ENCODE measurements at regions not wholly inside any gene's neighbourhood (a gene's known extent, or its start where the extent isn't known, plus 50 kb on each side); places are given as distances from the start of the nearest gene placed in this dataset.
"Not testable (repeated sequence)": the region's sequence is repeated elsewhere in the genome, so short reads cannot be mapped to it uniquely, and the experiment has no call there.

DNA sequence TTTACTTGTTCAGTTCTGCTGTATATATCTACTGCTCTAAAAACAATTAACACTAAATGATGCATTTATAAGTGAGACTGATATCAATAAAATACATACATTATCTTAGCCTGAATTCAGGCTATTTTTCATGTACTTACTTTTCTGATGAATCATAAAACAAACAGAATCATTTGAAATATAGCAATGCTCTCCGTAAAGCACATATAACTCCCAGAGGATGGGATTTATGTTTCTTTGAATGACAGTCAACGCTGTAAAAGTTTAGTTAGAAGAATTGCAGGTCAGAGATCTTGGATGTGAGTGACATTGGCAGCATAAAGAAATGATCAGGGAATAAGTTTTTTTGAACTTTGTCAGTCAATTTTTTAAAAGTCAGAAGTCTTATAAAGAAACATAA lies 740.2 kb upstream of the NOVA1 start:
- CTCF ChIA-PET = no interaction called here
- POLR2A ChIA-PET = no interaction called here
- TF ChIP-seq FOXK2 (IDR thresholded peaks at IDR 0.05) = no peak
- no peak for TF ChIP-seq SP1 (IDR thresholded peaks at IDR 0.05)
- TF ChIP-seq LEF1 (IDR thresholded peaks at IDR 0.05; ENCODE audit: borderline replicate concordance) = no peak
- TF ChIP-seq NFRKB (IDR thresholded peaks at IDR 0.05) = no peak
- no peak for TF ChIP-seq FOXM1 (IDR thresholded peaks at IDR 0.05; ENCODE audit: borderline replicate concordance)
- no peak for TF ChIP-seq ELF4 (IDR thresholded peaks at IDR 0.05)
- TF ChIP-seq, protein P1, sequence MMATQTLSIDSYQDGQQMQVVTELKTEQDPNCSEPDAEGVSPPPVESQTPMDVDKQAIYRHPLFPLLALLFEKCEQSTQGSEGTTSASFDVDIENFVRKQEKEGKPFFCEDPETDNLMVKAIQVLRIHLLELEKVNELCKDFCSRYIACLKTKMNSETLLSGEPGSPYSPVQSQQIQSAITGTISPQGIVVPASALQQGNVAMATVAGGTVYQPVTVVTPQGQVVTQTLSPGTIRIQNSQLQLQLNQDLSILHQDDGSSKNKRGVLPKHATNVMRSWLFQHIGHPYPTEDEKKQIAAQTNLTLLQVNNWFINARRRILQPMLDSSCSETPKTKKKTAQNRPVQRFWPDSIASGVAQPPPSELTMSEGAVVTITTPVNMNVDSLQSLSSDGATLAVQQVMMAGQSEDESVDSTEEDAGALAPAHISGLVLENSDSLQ (IDR thresholded peaks at IDR 0.05) = 0 out of 2 replicates have a peak, but pooled peaks have one; percentile 5
- no peak for TF ChIP-seq SUZ12 (IDR thresholded peaks at IDR 0.05)
- DNase-seq (ENCODE audit: extremely low spot score) = no peak

DNA sequence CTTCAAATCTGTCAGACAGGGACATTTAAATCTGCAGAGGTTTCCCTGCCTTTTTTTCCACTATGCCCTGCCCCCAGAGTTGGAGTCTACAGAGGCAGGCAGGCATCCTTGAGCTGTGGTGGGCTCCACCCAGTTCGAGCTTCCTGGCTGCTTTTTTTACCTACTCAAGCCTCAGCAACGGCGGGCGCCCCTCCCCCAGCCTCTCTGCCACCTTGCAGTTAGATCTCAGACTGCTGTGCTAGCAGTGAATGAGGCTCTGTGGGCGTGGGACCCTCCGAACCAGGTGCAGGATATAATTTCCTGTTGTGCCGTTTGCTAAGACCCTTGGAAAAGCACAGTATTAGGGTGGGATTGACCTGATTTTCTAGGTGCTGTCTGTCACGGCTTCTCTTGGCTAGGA lies 765.2 kb upstream of the NOVA1 start:
- CTCF ChIA-PET; POLR2A ChIA-PET; DNase-seq (ENCODE audit: extremely low spot score): not testable (repeated sequence)

DNA sequence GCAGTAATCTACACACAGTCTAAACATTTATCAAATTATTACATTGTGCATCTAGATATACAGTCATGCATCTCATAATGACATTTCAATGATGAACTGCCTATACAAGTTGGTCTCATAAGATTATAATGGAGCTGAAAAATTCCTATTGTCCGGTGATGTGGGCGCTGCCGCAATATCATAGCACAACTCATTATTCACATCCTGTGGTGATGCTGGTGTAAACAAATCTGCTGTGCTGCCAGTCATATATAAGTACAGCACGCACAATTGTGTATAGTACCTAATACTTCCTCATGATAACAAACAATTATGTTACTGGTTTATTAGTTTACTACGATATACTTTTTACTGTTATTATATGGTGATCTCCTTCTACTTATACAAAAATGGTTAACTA lies 768.8 kb upstream of the NOVA1 start:
- ChIA-PET CTCF (no interaction called here), POLR2A (no interaction called here)
- TF ChIP-seq ELF4 (IDR thresholded peaks at IDR 0.05) (no peak), FOXA1 (IDR thresholded peaks at IDR 0.05) (no peak), BHLHE40 (IDR thresholded peaks at IDR 0.05; ENCODE audit: borderline replicate concordance) (no peak), L3MBTL2 (conservative IDR thresholded peaks at IDR 0.05) (no peak), FOXK2 (IDR thresholded peaks at IDR 0.05) (no peak), HDGF (IDR thresholded peaks at IDR 0.05; ENCODE audit: borderline replicate concordance) (no peak), ARNT (IDR thresholded peaks at IDR 0.05) (no peak), CTBP1 (IDR thresholded peaks at IDR 0.05; ENCODE audit: borderline replicate concordance) (no peak)
- TF ChIP-seq, protein P1 (IDR thresholded peaks at IDR 0.05) = no peak
- no peak for DNase-seq (ENCODE audit: extremely low spot score)

DNA sequence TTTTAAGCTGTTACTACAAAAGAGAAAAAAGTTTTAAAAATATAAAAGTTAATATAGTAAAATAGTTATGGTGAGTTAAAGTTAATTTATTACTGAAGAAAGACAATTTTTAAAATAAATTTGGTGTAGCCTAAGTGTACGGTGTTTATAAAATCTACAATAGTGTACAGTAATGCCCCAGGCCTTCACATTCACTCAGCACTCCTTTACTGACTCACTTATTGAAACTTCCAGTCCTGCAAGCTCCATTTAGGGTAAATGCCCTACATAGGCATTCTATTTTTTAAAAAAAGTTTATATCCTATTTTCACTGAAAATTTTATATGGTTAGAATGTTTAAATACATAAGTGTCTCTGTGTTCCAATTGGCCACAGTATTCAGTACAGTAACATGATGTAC lies 769.5 kb upstream of the NOVA1 start:
- POLR2A ChIA-PET = no interaction called here
- TF ChIP-seq FOXK2 (IDR thresholded peaks at IDR 0.05) = no peak
- no peak for TF ChIP-seq CTBP1 (IDR thresholded peaks at IDR 0.05; ENCODE audit: borderline replicate concordance)
- no peak for TF ChIP-seq BHLHE40 (IDR thresholded peaks at IDR 0.05; ENCODE audit: borderline replicate concordance)
- no peak for TF ChIP-seq TARDBP (IDR thresholded peaks at IDR 0.05)
- TF ChIP-seq ELF4 (IDR thresholded peaks at IDR 0.05) = no peak
- TF ChIP-seq NFRKB (IDR thresholded peaks at IDR 0.05) = no peak
- no peak for TF ChIP-seq SP1 (IDR thresholded peaks at IDR 0.05)
- TF ChIP-seq HDGF (IDR thresholded peaks at IDR 0.05; ENCODE audit: borderline replicate concordance) = no peak
- TF ChIP-seq ARNT (IDR thresholded peaks at IDR 0.05) = no peak
- TF ChIP-seq SUZ12 (IDR thresholded peaks at IDR 0.05) = no peak
- TF ChIP-seq LEF1 (IDR thresholded peaks at IDR 0.05; ENCODE audit: borderline replicate concordance) = no peak
- TF ChIP-seq, protein P1 (IDR thresholded peaks at IDR 0.05) = no peak
- CTCF ChIA-PET = no interaction called here
- no peak for DNase-seq (ENCODE audit: extremely low spot score)

DNA sequence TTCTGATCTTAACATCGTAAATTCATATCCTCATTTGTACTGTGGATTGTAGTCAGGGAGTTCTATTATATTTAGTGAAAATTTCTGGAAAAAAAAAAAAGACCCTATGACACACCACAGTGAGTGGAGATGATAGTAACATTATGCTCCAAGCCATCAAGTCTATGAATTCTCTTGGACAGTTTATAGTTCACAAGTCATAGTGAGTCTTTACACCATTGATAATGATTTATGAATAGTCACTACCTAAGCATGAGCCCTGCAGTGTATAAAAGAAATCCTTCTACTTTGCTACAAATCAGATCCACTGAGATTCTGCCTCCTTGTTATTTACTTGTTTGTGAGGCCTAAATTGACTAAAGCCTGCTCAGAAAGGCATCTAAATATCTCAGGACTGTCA lies 772.2 kb upstream of the NOVA1 start:
- ChIA-PET POLR2A (no interaction called here), CTCF (no interaction called here)
- no peak for TF ChIP-seq FOXM1 (IDR thresholded peaks at IDR 0.05; ENCODE audit: borderline replicate concordance)
- no peak for TF ChIP-seq SP1 (IDR thresholded peaks at IDR 0.05)
- no peak for TF ChIP-seq TARDBP (IDR thresholded peaks at IDR 0.05)
- TF ChIP-seq ZNF384 (IDR thresholded peaks at IDR 0.05) = no peak
- TF ChIP-seq L3MBTL2 (conservative IDR thresholded peaks at IDR 0.05) = no peak
- TF ChIP-seq FOXK2 (IDR thresholded peaks at IDR 0.05) = no peak
- no peak for TF ChIP-seq ELF4 (IDR thresholded peaks at IDR 0.05)
- no peak for DNase-seq (ENCODE audit: extremely low spot score)

DNA sequence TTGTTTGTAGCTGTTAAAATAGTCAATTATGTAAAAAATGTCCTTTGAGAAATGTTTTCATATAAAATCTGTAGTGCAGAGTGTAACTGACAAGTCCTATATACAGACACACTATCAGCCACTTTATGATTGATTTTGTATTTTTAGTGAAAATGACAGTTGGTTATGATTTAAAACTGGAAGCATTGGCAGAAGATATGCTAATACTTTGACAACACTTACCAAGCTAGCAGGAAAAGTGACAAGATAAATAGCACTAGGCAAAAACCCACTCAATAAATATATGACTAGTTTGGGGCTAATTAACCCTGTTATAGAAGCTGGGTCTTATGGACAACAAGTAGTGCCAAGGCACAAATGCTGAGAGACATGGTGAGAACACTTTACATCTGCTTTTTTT lies 772.9 kb upstream of the NOVA1 start:
- CTCF ChIA-PET = no interaction called here
- POLR2A ChIA-PET = no interaction called here
- no peak for DNase-seq (ENCODE audit: extremely low spot score)
- TF ChIP-seq ARNT (IDR thresholded peaks at IDR 0.05) = no peak
- TF ChIP-seq BHLHE40 (IDR thresholded peaks at IDR 0.05; ENCODE audit: borderline replicate concordance) = no peak
- no peak for TF ChIP-seq FOXM1 (IDR thresholded peaks at IDR 0.05; ENCODE audit: borderline replicate concordance)
- TF ChIP-seq TARDBP (IDR thresholded peaks at IDR 0.05) = no peak
- no peak for TF ChIP-seq NFRKB (IDR thresholded peaks at IDR 0.05)
- TF ChIP-seq SUZ12 (IDR thresholded peaks at IDR 0.05) = no peak
- no peak for TF ChIP-seq SP1 (IDR thresholded peaks at IDR 0.05)
- TF ChIP-seq L3MBTL2 (conservative IDR thresholded peaks at IDR 0.05) = no peak
- TF ChIP-seq HDGF (IDR thresholded peaks at IDR 0.05; ENCODE audit: borderline replicate concordance) = no peak
- TF ChIP-seq CTBP1 (IDR thresholded peaks at IDR 0.05; ENCODE audit: borderline replicate concordance) = no peak
- TF ChIP-seq LEF1 (IDR thresholded peaks at IDR 0.05; ENCODE audit: borderline replicate concordance) = no peak
- TF ChIP-seq, protein P1 (IDR thresholded peaks at IDR 0.05) = no peak
- TF ChIP-seq FOXA1 (IDR thresholded peaks at IDR 0.05) = no peak
- TF ChIP-seq ELF4 (IDR thresholded peaks at IDR 0.05) = no peak
- no peak for TF ChIP-seq FOXK2 (IDR thresholded peaks at IDR 0.05)
- TF ChIP-seq ZNF384 (IDR thresholded peaks at IDR 0.05) = no peak

DNA sequence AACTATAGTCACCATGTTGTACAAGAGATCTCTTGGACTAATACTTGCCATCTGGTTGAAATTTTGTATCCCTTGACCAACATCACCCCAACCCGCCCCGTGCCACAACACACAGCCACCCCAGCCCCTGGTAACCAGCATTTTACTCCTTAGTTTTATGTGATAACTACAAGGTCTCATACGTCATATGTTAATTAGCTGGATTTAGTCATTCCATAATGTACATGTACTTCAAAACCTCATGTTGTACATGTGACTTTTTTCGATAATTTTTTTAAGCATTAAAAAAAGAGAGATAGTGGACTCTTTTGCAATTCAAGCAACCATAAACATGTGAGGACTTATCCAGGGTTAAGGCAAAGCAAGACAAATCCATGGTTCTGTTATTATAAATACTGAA lies 773.4 kb upstream of the NOVA1 start:
- no peak for DNase-seq (ENCODE audit: extremely low spot score)
- POLR2A ChIA-PET = no interaction called here
- CTCF ChIA-PET = no interaction called here
- TF ChIP-seq FOXA1 (IDR thresholded peaks at IDR 0.05) = no peak
- TF ChIP-seq ZNF384 (IDR thresholded peaks at IDR 0.05) = no peak
- no peak for TF ChIP-seq CTBP1 (IDR thresholded peaks at IDR 0.05; ENCODE audit: borderline replicate concordance)

Data from HEK293T (cell line).